ENCODE measurements at regions not wholly inside any gene's neighbourhood (a gene's known extent, or its start where the extent isn't known, plus 50 kb on each side); places are given as distances from the start of the nearest gene placed in this dataset.

DNA sequence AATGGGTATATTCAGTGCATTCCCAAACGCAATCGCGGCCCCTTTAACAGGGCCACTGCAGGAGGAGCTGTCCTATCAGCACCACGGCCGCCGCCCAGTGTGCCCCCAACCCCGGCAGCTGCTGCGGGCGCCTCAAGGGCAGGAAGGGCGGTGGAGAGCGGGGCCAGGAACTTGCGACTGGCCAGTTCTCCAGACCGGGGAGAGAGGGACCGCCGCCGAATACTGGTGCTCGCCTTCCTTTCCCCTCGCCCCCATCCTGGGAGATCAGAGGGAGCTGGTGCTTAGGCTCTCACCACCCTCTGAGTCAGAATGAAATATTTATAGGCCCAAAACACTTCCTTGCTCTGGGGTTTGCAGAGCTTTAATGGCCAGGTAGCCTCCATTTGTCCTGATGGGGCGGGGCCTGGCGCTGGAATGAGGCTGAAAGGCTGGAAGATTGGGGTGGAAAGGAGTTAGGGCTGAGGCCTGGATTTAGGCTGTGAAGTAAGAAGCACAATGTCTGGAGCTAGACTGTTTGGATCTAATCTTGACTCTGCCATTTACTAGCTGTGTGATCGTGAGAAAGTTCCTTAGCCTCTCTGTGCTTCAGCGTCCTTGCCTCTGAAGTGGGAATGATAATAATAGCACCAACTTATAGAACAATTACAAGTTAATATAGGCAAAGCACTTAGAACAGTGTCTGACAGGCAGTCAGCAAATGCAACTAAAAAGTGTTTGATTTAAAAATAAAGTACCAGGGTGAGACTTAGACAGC, 75.5 kb downstream of the NAV1 start:
- peak; percentile 34 for DNase-seq (ENCODE audit: low read depth)
- TF ChIP-seq, protein P1, sequence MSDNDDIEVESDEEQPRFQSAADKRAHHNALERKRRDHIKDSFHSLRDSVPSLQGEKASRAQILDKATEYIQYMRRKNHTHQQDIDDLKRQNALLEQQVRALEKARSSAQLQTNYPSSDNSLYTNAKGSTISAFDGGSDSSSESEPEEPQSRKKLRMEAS (IDR thresholded peaks at IDR 0.05; ENCODE audit: low read depth, low read length), result no peak
- TF ChIP-seq MYC (IDR thresholded peaks at IDR 0.05; ENCODE audit: low read depth, low read length) (no peak), POLR2A (IDR thresholded peaks at IDR 0.05; ENCODE audit: extremely low read depth, insufficient read length) (no peak)
- TF ChIP-seq, protein P2, sequence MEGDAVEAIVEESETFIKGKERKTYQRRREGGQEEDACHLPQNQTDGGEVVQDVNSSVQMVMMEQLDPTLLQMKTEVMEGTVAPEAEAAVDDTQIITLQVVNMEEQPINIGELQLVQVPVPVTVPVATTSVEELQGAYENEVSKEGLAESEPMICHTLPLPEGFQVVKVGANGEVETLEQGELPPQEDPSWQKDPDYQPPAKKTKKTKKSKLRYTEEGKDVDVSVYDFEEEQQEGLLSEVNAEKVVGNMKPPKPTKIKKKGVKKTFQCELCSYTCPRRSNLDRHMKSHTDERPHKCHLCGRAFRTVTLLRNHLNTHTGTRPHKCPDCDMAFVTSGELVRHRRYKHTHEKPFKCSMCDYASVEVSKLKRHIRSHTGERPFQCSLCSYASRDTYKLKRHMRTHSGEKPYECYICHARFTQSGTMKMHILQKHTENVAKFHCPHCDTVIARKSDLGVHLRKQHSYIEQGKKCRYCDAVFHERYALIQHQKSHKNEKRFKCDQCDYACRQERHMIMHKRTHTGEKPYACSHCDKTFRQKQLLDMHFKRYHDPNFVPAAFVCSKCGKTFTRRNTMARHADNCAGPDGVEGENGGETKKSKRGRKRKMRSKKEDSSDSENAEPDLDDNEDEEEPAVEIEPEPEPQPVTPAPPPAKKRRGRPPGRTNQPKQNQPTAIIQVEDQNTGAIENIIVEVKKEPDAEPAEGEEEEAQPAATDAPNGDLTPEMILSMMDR (IDR thresholded peaks at IDR 0.05; ENCODE audit: low read depth, low read length), result no peak
- no peak overlapping the region for H3K4me3 ChIP-seq (ENCODE audit: low read depth, low read length)

DNA sequence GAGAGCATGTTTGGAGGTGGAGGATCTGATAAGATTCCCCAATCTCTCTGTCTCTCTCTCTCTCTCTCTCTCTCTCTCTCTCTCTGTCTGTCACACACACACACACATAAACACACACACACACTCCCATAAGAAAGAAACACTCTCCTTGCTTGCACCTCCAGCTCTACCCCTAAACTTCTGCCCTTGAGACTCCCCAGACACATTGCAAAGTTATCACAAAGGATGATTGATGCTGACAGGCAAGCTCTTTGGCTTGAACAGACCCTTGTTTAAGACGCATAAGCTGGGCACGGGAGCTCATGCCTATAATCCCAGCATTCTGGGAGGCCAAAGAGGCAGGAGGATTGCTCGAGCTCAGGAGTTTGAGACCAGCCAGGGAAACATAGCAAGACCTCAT, 78.2 kb downstream of the NAV1 start:
- DNase-seq (ENCODE audit: low read depth), result no peak
- H3K4me3 ChIP-seq (ENCODE audit: low read depth, low read length), result no peak overlapping the region
- TF ChIP-seq, protein P1 (IDR thresholded peaks at IDR 0.05; ENCODE audit: low read depth, low read length), result no peak
- no peak for TF ChIP-seq MYC (IDR thresholded peaks at IDR 0.05; ENCODE audit: low read depth, low read length)
- TF ChIP-seq POLR2A (IDR thresholded peaks at IDR 0.05; ENCODE audit: extremely low read depth, insufficient read length), result no peak
- TF ChIP-seq, protein P2 (IDR thresholded peaks at IDR 0.05; ENCODE audit: low read depth, low read length), result no peak

DNA sequence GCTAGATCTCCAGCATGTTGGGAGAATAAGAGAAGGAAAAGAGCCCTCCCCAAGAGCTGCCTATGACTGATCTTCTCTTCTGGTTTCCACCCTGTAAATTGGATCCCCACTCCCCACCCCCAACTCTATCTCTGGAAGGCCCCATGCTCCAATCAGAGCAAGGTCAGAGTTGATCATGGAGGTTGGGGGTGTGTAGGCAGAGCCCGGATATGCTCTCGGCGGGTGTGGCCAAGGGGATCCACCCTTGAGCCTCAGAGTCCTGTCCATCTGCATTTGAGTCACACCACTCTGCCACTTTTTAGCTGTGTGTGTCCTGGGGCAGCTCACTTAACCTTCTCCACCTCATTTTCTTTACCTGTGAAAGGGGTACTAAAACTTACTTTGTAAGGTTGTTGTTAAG, 79.5 kb downstream of the NAV1 start:
- TF ChIP-seq, protein P2 (IDR thresholded peaks at IDR 0.05; ENCODE audit: low read depth, low read length), result no peak
- TF ChIP-seq, protein P1 (IDR thresholded peaks at IDR 0.05; ENCODE audit: low read depth, low read length), result no peak
- no peak for DNase-seq (ENCODE audit: low read depth)
- no peak overlapping the region for H3K4me3 ChIP-seq (ENCODE audit: low read depth, low read length)

DNA sequence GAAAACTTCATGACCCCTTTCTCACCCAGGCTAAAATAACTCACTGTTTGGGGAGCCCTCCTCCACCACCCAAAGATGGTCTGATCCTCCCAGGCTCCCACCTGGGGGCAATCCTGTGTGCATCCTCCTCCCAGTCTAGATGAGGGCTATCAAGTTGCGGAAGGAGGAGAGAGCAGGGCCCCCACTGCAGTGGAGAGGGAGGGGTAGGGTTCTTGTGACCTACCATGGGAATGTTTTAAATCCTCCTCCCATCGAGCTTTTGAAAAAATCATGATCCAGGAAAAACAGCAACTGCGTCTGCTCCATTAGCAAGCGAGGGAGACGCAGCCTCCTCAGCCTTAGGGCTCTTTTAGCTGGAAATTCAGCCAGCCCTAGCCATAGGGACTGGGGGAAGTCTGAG, 80.0 kb downstream of the NAV1 start:
- TF ChIP-seq, protein P1 (IDR thresholded peaks at IDR 0.05; ENCODE audit: low read depth, low read length), result no peak
- TF ChIP-seq, protein P2 (IDR thresholded peaks at IDR 0.05; ENCODE audit: low read depth, low read length), result no peak
- H3K4me3 ChIP-seq (ENCODE audit: low read depth, low read length), result no peak overlapping the region
- no peak for DNase-seq (ENCODE audit: low read depth)

DNA sequence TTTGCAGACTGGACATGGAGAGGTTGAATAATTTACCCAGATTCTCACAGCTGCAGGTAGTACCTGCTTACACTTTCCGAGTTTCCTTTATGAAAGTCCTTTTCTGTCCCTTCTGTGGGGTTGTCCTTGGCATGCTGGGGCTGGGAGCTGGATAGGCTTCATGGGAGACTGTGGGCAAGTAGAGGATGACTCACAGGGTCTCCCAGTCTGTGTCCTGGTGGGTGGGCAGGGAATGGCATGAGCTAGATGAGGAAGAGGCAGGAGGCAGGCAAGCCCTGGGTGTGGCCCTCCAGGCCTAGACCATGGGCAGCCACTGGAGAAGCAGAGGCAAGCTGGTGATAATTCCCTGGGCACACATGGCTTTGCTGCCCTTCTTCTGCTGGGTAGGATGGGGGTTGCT, 80.6 kb downstream of the NAV1 start:
- H3K4me3 ChIP-seq (ENCODE audit: low read depth, low read length), result no peak overlapping the region
- no peak for DNase-seq (ENCODE audit: low read depth)
- TF ChIP-seq POLR2A (IDR thresholded peaks at IDR 0.05; ENCODE audit: extremely low read depth, insufficient read length), result no peak
- TF ChIP-seq, protein P2 (IDR thresholded peaks at IDR 0.05; ENCODE audit: low read depth, low read length), result no peak
- no peak for TF ChIP-seq MYC (IDR thresholded peaks at IDR 0.05; ENCODE audit: low read depth, low read length)
- TF ChIP-seq, protein P1 (IDR thresholded peaks at IDR 0.05; ENCODE audit: low read depth, low read length), result no peak

Data from NB4 (cell line).